ENCODE measurements at regions not wholly inside any gene's neighbourhood (a gene's known extent, or its start where the extent isn't known, plus 50 kb on each side); places are given as distances from the start of the nearest gene placed in this dataset.
A peak's percentile ranks its signal among the peaks of the same experiment; 100 is the strongest.

DNA sequence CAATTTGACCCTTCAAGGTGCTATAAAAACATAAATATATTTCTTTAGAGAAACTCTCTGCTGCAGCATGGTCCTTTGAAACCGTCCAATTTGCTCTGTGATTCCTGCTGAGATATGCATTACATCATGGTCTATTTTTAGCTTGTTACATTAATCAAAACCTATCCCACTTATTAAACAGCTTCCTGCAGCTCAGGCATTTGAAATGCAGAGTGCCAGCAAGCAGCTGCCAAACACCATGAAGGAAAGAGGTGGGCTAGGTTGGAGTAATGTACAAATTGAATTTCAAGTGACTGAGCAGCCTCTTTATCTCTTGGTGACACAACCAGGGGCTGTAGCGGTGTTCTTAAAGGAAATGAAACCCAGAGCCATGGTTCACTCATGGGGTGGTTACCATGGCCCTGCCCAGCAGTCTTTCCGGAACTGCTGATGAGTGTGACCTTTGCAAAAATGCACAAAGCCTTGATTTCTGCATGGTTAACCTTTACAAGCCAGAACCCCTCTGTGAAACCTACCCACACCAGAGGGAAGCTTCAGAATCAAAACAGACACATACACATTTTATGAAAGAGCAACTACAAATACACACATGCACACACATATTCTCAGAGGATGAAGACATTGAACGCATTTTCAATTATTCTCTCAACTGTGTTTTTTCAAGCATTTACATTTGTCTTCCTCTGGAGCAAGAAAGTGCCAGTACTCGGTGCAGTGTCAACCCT is 155.8 kb upstream of the ZNF608 start:
- Histone ChIP-seq H3K4me3 (ENCODE audit: low read depth, low read length) (no peak overlapping the region), H3K79me1 (ENCODE audit: low read length) (peaks cover 2% of the 10 kb centered on the region), H3K4ac (ENCODE audit: low read depth, low read length) (no peak overlapping the region), H2AFZ (ENCODE audit: insufficient read depth, low read length, poor library complexity) (no peak overlapping the region), H3K9me3 (ENCODE audit: insufficient read depth, low read depth, low read length) (no peaks in the 10 kb centered on the region), H3K4me1 (ENCODE audit: control insufficient read depth in 1 of 2, insufficient read depth in 2 of 2, low read length in 2 of 2) (peaks cover 6 to 8% of the 10 kb centered on the region in 2 experiments), H4K8ac (ENCODE audit: low read depth, low read length) (no peak overlapping the region), H3K27ac (ENCODE audit: low read depth, low read length) (no peak overlapping the region), H3K14ac (ENCODE audit: low read length) (no peak overlapping the region), H3K36me3 (ENCODE audit: control insufficient read depth in 1 of 2, insufficient read depth in 2 of 2, low read length in 2 of 2) (no peaks in the 10 kb centered on the region), H3K23ac (ENCODE audit: low read length) (no peak overlapping the region), H4K12ac (ENCODE audit: low read depth, low read length) (no peak overlapping the region), H3K79me2 (ENCODE audit: control insufficient read depth, insufficient read depth, low read length, poor library complexity) (peaks cover 2% of the 10 kb centered on the region), H3K27me3 (ENCODE audit: insufficient read depth, low read length) (no peaks in the 10 kb centered on the region), H3K9ac (ENCODE audit: low read length) (no peak overlapping the region), H2BK5ac (ENCODE audit: low read depth, low read length, poor library complexity) (no peak overlapping the region), H3K4me2 (ENCODE audit: low read length) (no peak overlapping the region), H2BK120ac (ENCODE audit: insufficient read depth, low read length, poor library complexity) (no peak overlapping the region), H4K91ac (ENCODE audit: low read depth, low read length) (no peak overlapping the region), H3K18ac (ENCODE audit: low read length) (no peak overlapping the region), H2AK5ac (ENCODE audit: low read length) (no peak overlapping the region), H2BK12ac (ENCODE audit: low read length) (no peak overlapping the region)
- DNase-seq = no peak
- no CpG with 5 or more reads among the region's 5 CpGs for WGBS (ENCODE audit: extremely low coverage, insufficient coverage, insufficient read length)

DNA sequence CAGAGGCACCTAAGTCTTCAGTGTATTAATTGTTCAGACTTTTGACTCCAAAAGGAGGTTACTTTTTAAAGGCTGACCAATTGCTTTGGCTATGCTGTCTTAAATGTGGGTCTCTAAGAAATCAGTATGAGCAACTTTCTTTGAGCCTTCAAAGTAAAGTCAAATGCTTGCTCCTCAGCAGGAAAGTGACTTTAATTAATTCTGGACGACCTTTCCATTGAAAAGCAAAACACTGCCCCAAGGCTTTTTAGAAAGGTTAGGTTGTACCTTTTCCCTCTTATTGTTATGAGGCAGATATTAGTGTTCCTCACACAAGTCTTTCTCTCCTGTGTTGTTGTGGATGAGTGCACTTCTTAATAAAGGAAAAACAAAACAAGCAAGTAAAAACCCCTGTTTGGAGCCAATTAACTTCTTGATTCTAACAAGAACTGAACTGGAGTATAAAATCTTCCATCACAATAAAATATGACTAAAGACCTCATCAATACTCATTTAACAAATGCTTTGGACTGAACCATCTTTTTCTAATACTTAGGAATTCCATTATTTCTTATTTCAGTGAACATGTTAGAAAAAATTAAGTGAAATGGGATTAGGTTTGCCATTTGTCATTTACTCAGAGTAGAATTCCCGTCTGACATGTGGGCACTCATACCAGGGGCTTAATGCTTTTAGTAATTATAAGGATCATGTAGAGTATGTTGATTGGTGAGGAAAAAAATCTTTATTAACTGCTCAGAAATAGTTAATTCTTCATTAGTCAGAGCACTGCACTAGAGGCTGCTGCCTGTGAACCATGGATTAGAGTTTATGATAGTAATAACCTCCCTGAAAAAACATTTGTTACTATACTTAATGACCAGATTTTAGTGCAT is 159.1 kb upstream of the ZNF608 start:
- H4K12ac ChIP-seq (ENCODE audit: low read depth, low read length) = no peak overlapping the region
- DNase-seq = no peak

DNA sequence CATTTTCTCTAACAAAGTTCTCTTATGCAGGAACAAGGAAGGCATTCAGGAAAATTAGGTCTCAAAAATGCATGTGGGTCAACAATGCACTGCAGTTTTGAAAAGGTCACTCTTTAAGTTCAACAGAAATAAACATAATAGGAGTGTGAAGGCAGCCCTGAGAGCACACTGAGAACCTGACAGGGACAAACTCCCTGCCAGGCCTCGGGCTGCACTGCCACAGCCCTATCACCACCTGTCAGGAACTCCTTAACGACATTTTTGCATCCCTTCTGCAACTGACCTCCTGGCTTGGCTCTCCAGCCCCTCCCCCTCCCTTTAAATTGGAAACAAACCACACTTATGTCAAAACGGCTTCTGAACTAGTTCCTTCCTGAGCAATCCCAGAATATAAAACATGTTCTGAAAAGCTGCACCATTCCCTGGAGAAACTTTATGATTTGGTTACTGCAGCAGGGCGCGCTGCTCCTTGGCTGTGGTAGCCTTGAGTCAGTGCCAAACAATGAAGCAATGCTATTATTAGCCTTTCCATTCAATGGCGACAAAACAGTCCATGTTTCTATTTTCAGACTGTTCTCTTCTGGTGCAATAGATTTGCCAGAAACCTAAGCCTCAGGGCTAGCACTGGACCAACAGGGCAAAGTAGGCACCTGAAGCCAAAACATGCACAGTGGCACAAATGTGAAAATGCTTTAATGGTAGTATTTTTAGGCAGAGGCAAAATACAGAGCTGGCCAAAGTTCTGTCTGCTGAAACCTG is 160.1 kb upstream of the ZNF608 start:
- Histone ChIP-seq H3K79me1 (ENCODE audit: low read length) (peaks cover 2% of the 10 kb centered on the region), H3K9ac (ENCODE audit: low read length) (no peak overlapping the region), H3K4me2 (ENCODE audit: low read length) (no peak overlapping the region), H2BK12ac (ENCODE audit: low read length) (no peak overlapping the region), H3K4me1 (ENCODE audit: control insufficient read depth in 1 of 2, insufficient read depth in 2 of 2, low read length in 2 of 2) (peaks cover 6 to 8% of the 10 kb centered on the region in 2 experiments), H2AK5ac (ENCODE audit: low read length) (no peak overlapping the region), H4K12ac (ENCODE audit: low read depth, low read length) (no peak overlapping the region), H3K18ac (ENCODE audit: low read length) (no peak overlapping the region), H2AFZ (ENCODE audit: insufficient read depth, low read length, poor library complexity) (no peak overlapping the region), H3K14ac (ENCODE audit: low read length) (peak overlapping the region; percentile 30), H3K27ac (ENCODE audit: low read depth, low read length) (peak overlapping the region; percentile 6), H3K4ac (ENCODE audit: low read depth, low read length) (no peak overlapping the region), H4K91ac (ENCODE audit: low read depth, low read length) (no peak overlapping the region), H3K9me3 (ENCODE audit: insufficient read depth, low read depth, low read length) (no peaks in the 10 kb centered on the region), H3K23ac (ENCODE audit: low read length) (no peak overlapping the region), H3K36me3 (ENCODE audit: control insufficient read depth in 1 of 2, insufficient read depth in 2 of 2, low read length in 2 of 2) (no peaks in the 10 kb centered on the region), H3K79me2 (ENCODE audit: control insufficient read depth, insufficient read depth, low read length, poor library complexity) (peaks cover 2% of the 10 kb centered on the region), H3K4me3 (ENCODE audit: low read depth, low read length) (no peak overlapping the region), H2BK5ac (ENCODE audit: low read depth, low read length, poor library complexity) (no peak overlapping the region), H2BK120ac (ENCODE audit: insufficient read depth, low read length, poor library complexity) (no peak overlapping the region), H4K8ac (ENCODE audit: low read depth, low read length) (no peak overlapping the region), H3K27me3 (ENCODE audit: insufficient read depth, low read length) (no peaks in the 10 kb centered on the region)
- WGBS (ENCODE audit: extremely low coverage, insufficient coverage, insufficient read length) = no CpG with 5 or more reads among the region's 6 CpGs
- peak in 1 of 2 donors; percentile 25 for DNase-seq

More for the DNA sequence above, 159.1 kb upstream of the ZNF608 start:
- Histone ChIP-seq H2BK12ac (ENCODE audit: low read length) (no peak overlapping the region), H3K4me2 (ENCODE audit: low read length) (no peak overlapping the region), H2BK120ac (ENCODE audit: insufficient read depth, low read length, poor library complexity) (no peak overlapping the region), H2BK5ac (ENCODE audit: low read depth, low read length, poor library complexity) (no peak overlapping the region), H4K8ac (ENCODE audit: low read depth, low read length) (no peak overlapping the region), H3K4me1 (ENCODE audit: control insufficient read depth in 1 of 2, insufficient read depth in 2 of 2, low read length in 2 of 2) (peaks cover 6 to 8% of the 10 kb centered on the region in 2 experiments), H3K79me2 (ENCODE audit: control insufficient read depth, insufficient read depth, low read length, poor library complexity) (peaks cover 2% of the 10 kb centered on the region), H3K4me3 (ENCODE audit: low read depth, low read length) (no peak overlapping the region), H3K18ac (ENCODE audit: low read length) (no peak overlapping the region), H3K9ac (ENCODE audit: low read length) (no peak overlapping the region), H2AFZ (ENCODE audit: insufficient read depth, low read length, poor library complexity) (no peak overlapping the region), H3K23ac (ENCODE audit: low read length) (no peak overlapping the region), H3K27me3 (ENCODE audit: insufficient read depth, low read length) (no peaks in the 10 kb centered on the region), H2AK5ac (ENCODE audit: low read length) (no peak overlapping the region), H4K91ac (ENCODE audit: low read depth, low read length) (no peak overlapping the region), H3K79me1 (ENCODE audit: low read length) (peaks cover 2% of the 10 kb centered on the region), H3K36me3 (ENCODE audit: control insufficient read depth in 1 of 2, insufficient read depth in 2 of 2, low read length in 2 of 2) (no peaks in the 10 kb centered on the region), H3K4ac (ENCODE audit: low read depth, low read length) (no peak overlapping the region), H3K9me3 (ENCODE audit: insufficient read depth, low read depth, low read length) (no peaks in the 10 kb centered on the region), H3K14ac (ENCODE audit: low read length) (no peak overlapping the region), H3K27ac (ENCODE audit: low read depth, low read length) (no peak overlapping the region)
- no CpG with 5 or more reads among the region's 2 CpGs for WGBS (ENCODE audit: extremely low coverage, insufficient coverage, insufficient read length)

DNA sequence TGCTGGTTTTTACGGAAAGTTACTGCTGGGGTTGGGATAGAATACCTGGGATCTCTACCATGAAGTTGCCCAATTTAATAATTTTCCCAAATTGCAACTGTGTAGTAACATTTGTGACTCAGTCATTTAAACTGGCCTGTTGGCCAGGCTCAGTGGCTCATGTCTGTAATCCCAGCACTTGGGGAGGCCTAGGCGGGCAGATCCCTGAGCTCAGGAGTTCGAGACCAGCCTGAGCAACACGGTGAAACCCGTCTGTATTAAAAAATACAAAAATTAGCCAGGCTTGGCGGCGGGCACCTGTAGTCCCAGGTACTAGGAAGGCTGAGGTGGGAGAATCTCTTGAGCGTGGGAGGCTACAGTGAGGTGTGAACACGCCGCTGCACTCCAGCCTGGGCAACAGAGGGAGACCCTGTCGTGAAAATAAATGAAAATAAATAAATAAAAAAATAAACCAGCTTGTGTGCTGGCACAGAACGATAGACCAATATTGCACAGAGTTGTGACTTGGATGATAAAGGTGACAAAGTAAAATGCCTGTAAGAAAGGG is 160.7 kb upstream of the ZNF608 start:
- H3K79me1 ChIP-seq (ENCODE audit: low read length) = peaks cover 2% of the 10 kb centered on the region
- H3K4me2 ChIP-seq (ENCODE audit: low read length) = no peak overlapping the region
- H3K23ac ChIP-seq (ENCODE audit: low read length) = no peak overlapping the region
- no peak overlapping the region for H2AK5ac ChIP-seq (ENCODE audit: low read length)
- peak overlapping the region; percentile 17 for H2BK12ac ChIP-seq (ENCODE audit: low read length)
- no peaks in the 10 kb centered on the region for H3K36me3 ChIP-seq (ENCODE audit: control insufficient read depth in 1 of 2, insufficient read depth in 2 of 2, low read length in 2 of 2)
- peaks cover 2% of the 10 kb centered on the region for H3K79me2 ChIP-seq (ENCODE audit: control insufficient read depth, insufficient read depth, low read length, poor library complexity)
- peaks cover 6 to 8% of the 10 kb centered on the region in 2 experiments for H3K4me1 ChIP-seq (ENCODE audit: control insufficient read depth in 1 of 2, insufficient read depth in 2 of 2, low read length in 2 of 2)
- no peaks in the 10 kb centered on the region for H3K27me3 ChIP-seq (ENCODE audit: insufficient read depth, low read length)
- H2BK5ac ChIP-seq (ENCODE audit: low read depth, low read length, poor library complexity) = no peak overlapping the region
- H2BK120ac ChIP-seq (ENCODE audit: insufficient read depth, low read length, poor library complexity) = no peak overlapping the region
- H2AFZ ChIP-seq (ENCODE audit: insufficient read depth, low read length, poor library complexity) = no peak overlapping the region
- no peak overlapping the region for H3K18ac ChIP-seq (ENCODE audit: low read length)
- WGBS (ENCODE audit: extremely low coverage, insufficient coverage, insufficient read length) = no CpG with 5 or more reads among the region's 12 CpGs
- H4K91ac ChIP-seq (ENCODE audit: low read depth, low read length) = peak overlapping the region; percentile 32
- H3K9me3 ChIP-seq (ENCODE audit: insufficient read depth, low read depth, low read length) = no peaks in the 10 kb centered on the region
- no peak overlapping the region for H4K12ac ChIP-seq (ENCODE audit: low read depth, low read length)
- H3K14ac ChIP-seq (ENCODE audit: low read length) = peak overlapping the region; percentile 44
- no peak overlapping the region for H3K4ac ChIP-seq (ENCODE audit: low read depth, low read length)
- H4K8ac ChIP-seq (ENCODE audit: low read depth, low read length) = no peak overlapping the region
- H3K4me3 ChIP-seq (ENCODE audit: low read depth, low read length) = no peak overlapping the region
- no peak overlapping the region for H3K9ac ChIP-seq (ENCODE audit: low read length)
- H3K27ac ChIP-seq (ENCODE audit: low read depth, low read length) = no peak overlapping the region
- no peak for DNase-seq
